GM23338 (cell line): ENCODE measurements at regions not wholly inside any gene's neighbourhood (a gene's known extent, or its start where the extent isn't known, plus 50 kb on each side); places are given as distances from the start of the nearest gene placed in this dataset.

Source experiments
- POLR2AphosphoS5 ChIP-seq: IDR thresholded peaks from 2 replicates; pipeline ENCODE4 v1.6.1; 2016; ENCODE audit warnings: antibody characterized with exemption, low read depth
- TF ChIP-seq, protein P1 (sequence below), 2 experiments: fragments of 200-600 bp in 1 of 2; sonication (generic) in 1 of 2; conservative IDR thresholded peaks; 2 replicates each; pipeline versions ENCODE4 v1.5.1 to v1.6.1; 2016 to 2017; ENCODE audit warnings: antibody characterized with exemption in 2 of 2, low read depth in 2 of 2, mild to moderate bottlenecking in 2 of 2, moderate library complexity in 1 of 2

DNA sequence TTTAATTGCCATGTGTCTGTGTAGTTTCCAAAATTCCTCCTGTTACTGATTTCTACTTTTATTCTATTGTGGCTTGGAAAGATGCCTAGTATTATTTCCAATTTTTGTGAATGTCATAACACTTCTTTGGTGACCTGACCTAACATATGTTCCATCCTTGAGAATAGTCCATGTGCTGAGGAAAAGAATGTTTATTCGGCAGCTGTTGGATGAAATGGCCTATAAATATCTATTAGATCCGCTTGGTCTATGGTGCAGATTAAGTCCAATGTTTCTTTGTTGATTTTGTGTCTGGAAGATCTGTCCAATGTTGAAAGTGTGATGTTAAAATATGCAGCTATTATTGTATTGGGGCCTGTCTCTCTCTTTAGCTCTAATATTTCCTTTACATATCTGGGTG, 219.2 kb upstream of the HDX start:
- TF ChIP-seq, protein P1, sequence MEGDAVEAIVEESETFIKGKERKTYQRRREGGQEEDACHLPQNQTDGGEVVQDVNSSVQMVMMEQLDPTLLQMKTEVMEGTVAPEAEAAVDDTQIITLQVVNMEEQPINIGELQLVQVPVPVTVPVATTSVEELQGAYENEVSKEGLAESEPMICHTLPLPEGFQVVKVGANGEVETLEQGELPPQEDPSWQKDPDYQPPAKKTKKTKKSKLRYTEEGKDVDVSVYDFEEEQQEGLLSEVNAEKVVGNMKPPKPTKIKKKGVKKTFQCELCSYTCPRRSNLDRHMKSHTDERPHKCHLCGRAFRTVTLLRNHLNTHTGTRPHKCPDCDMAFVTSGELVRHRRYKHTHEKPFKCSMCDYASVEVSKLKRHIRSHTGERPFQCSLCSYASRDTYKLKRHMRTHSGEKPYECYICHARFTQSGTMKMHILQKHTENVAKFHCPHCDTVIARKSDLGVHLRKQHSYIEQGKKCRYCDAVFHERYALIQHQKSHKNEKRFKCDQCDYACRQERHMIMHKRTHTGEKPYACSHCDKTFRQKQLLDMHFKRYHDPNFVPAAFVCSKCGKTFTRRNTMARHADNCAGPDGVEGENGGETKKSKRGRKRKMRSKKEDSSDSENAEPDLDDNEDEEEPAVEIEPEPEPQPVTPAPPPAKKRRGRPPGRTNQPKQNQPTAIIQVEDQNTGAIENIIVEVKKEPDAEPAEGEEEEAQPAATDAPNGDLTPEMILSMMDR (conservative IDR thresholded peaks at IDR 0.05; ENCODE audit: low read depth in 2 of 2): no peak
- TF ChIP-seq POLR2AphosphoS5: no peak
